T-helper 1 cell treated with Interleukin-12 subunit alpha and Interleukin-12 subunit beta and Interleukin-4 antibody, amounts not matched to agents 30 ng/mL and 1 ng/mL, for 36 hours (primary cell): ENCODE measurements at regions not wholly inside any gene's neighbourhood (a gene's known extent, or its start where the extent isn't known, plus 50 kb on each side); places are given as distances from the start of the nearest gene placed in this dataset.
"Not testable (repeated sequence)": the region's sequence is repeated elsewhere in the genome, so short reads cannot be mapped to it uniquely, and the experiment has no call there.

Experiments used
- intact Hi-C: fragments of 100-400 bp; cut with micrococcal nuclease; formaldehyde crosslinking; loops from one replicate; pipeline ENCODE4 v1.15.1; 2024

DNA sequence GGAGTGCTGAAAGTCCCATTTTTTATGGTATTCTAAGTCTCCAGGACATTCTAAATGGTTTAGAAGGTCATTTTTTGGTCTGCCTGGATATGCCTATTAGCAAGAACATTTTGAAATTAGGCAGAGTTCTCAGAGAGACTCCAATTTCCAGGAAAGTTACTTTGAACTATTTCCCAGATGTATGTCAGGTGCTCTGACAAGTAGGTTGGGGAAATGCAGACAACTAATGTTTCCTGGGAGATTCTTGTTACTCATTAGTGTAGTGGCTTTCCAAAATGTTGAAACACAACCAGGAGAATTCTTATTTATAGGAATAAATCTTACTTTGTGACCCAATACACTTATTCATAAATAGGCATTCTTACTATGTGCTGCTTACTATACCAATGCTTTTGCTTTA is 268.4 kb downstream of the ZNF37A start:
- intact Hi-C loops: not testable (repeated sequence)

- intact Hi-C loops: not testable (repeated sequence)
Measured at GRCh38 chr10:38364073-38364472, 269.9 kb downstream of the ZNF37A start.

GRCh38 chr10:38365917-38366316 is 271.8 kb downstream of the ZNF37A start:
- intact Hi-C loops: loop anchor here (2.0 kb wide), 2 partner anchors 389 to 1477 kb away; partner anchors contain the start of gene ZNF25

GRCh38 chr10:38383800-38384199 is 289.7 kb downstream of the ZNF37A start:
- intact Hi-C loops: not testable (repeated sequence)

GRCh38 chr10:38386869-38387268 is 292.7 kb downstream of the ZNF37A start:
- intact Hi-C loops: not testable (repeated sequence)

DNA sequence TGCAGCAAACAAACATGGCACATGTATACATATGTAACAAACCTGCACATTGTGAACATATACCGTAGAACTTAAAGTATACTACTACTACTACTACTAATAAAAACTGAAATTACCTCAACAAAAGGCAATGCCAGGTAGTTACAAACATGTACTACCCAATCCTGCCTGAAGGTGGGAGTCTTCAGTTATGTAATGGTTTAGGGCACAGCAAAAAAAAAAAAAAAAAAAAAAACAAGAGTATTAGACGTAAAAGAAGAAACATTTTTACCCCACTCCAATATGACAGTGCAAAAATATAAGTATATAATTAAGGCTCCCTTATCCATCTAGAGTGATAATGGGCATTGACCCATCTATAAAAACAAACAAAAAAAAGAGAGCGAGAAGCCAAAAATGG is 296.6 kb downstream of the ZNF37A start:
- intact Hi-C loops: not testable (repeated sequence)

DNA sequence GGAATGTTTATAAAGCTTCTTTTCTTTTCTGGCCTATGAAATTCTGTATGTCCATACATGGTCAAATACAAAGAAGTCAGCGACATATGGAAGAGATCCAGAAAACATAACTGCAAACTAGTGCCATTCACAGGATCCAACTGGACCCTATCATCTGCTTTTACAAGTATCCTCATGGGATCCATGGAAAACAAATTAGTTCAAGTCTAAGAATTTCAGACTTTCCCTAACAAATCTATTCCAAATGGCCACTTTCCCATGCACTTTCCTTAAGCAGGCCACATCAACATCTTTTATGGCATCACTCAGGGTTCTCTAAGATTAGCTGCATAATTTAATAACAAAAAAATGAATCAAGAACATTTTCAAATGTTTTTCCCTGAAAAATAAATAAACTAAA is 301.3 kb downstream of the ZNF37A start:
- intact Hi-C loops: not testable (repeated sequence)

GRCh38 chr10:38396178-38396954 is 302.2 kb downstream of the ZNF37A start:
- intact Hi-C loops: not testable (repeated sequence)

GRCh38 chr10:38401565-38401964 is 307.4 kb downstream of the ZNF37A start:
- intact Hi-C loops: not testable (repeated sequence)

GRCh38 chr10:38402442-38403346 is 308.6 kb downstream of the ZNF37A start:
- intact Hi-C loops: loop anchor here (1.0 to 2.0 kb wide), 5 partner anchors 46 to 544 kb away; partner anchors contain the start of genes ZNF25, ZNF33A and ZNF37A

DNA sequence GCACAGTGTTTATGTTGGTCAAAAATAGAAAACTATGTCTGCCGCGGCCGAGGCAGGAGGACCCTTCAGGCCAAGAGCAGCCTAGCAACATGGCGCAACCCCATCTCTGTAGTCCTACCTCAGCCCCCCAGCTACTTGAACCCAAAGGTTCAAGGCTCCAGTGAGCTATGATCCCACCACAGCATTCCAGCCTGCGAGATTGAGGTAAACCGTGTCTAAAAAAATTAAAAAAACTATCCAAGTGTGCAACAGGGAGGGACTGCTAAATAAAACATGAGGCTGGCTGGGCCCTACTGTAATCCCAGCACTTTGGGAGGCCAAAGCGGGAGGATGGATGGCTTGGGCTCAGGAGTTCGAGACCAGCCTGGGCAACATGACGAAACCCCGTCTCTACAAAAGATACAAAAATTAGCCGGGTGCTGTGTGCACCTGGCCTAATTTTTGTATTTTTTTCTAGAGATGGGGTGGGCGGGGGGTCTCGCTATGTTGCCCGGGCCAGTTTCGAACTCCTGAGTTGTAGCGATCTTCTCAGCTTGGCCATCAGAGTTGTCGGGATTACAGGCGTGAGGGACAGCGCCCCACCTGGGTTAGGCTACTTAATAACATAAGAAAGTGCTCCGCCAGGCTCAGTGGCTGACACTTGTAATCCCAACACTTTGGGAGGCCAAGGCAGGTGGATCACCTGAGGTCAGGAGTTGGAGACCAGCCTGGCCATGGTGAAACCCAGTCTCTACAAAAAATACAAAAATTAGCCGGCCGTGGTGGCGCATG is 309.4 kb downstream of the ZNF37A start:
- intact Hi-C loops: loop anchor here (1.0 to 2.0 kb wide), 2 partner anchors 47 to 309 kb away; partner anchors contain the start of gene ZNF37A

DNA sequence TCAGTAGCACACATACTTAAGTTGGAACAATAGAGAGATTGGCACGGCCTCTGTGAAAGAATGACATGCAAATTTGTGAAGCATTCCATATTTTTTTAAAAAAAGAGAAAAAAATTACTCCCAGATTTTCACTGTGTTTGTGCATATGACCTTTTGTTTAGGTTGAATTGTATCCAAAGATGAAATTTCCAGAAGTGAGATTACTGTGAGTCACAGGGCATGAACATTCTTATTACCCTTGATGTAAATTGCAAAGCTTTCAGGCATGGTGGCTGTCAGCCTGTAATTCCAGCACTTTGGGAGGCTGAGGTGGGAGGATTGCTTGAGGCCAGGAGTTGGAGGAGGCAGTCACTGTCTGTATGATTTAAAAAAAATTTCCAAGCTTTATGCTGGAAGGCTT is 329.5 kb downstream of the ZNF37A start:
- intact Hi-C loops: not testable (repeated sequence)

DNA sequence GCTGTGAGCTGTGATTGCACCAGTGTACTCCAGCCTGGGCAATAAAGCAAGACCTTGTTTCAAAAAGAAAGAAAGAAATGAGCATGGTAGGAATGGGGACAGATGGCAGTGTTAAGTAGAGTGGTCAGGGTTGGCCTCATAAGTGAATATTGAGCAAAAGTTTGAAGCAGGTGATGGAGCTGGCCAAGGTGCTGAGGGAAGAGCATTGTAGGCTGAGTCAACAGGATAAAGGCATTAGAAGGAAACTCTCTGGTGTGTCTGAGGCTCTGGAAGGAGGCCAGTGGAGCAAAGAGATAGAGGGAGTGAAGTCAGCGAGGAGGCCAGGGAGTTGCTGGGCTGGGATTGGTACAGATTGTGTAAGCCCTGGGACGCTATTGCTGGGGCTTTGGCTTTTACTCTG is 336.1 kb downstream of the ZNF37A start:
- intact Hi-C loops: not testable (repeated sequence)

- intact Hi-C loops: not testable (repeated sequence)
Measured at GRCh38 chr10:38437359-38437758, 343.2 kb downstream of the ZNF37A start.

- intact Hi-C loops: not testable (repeated sequence)
Measured at GRCh38 chr10:38448614-38449355, 354.6 kb downstream of the ZNF37A start.

DNA sequence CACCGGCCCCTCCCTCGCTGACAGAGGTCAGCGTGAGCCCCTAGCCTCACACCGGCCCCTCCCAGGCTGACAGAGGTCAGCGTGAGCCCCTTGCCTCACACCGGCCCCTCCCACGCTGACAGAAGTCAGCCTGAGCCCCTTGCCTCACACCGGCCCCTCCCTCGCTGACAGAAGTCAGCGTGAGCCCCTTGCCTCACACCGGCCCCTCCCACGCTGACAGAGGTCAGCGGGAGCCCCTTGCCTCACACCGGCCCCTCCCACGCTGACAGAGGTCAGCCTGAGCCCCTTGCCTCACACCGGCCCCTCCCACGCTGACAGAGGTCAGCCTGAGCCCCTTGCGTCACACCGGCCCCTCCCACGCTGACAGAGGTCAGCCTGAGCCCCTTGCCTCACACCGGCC is 355.5 kb downstream of the ZNF37A start:
- intact Hi-C loops: not testable (repeated sequence)

DNA sequence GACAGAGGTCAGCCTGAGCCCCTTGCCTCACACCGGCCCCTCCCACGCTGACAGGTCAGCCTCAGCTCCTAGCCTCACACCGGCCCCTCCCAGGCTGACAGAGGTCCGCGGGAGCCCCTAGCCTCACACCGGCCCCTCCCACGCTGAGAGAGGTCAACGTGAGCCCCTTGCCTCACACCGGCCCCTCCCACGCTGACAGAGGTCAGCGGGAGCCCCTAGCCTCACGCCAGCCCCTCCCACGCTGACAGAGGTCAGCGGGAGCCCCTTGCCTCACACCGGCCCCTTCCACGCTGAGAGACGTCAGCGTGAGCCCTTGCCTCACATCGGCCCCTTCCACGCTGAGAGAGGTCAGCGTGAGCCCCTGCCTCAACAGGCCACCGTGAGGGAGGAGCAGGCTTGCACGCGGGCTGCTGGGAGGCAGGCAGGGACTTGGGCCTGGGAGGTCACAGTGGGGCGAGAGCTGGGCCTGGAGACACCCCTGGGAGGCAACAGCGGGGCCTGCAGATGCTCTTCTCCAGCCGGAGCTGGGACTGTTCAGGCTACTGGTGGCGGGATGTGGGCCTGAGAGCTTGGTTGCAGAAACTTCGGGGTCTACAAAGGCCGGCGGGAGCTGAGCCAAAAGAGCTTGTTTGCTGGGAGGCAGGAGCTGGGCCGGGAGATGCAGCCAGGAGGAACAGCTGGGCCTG is 356.4 kb downstream of the ZNF37A start:
- intact Hi-C loops: not testable (repeated sequence)

DNA sequence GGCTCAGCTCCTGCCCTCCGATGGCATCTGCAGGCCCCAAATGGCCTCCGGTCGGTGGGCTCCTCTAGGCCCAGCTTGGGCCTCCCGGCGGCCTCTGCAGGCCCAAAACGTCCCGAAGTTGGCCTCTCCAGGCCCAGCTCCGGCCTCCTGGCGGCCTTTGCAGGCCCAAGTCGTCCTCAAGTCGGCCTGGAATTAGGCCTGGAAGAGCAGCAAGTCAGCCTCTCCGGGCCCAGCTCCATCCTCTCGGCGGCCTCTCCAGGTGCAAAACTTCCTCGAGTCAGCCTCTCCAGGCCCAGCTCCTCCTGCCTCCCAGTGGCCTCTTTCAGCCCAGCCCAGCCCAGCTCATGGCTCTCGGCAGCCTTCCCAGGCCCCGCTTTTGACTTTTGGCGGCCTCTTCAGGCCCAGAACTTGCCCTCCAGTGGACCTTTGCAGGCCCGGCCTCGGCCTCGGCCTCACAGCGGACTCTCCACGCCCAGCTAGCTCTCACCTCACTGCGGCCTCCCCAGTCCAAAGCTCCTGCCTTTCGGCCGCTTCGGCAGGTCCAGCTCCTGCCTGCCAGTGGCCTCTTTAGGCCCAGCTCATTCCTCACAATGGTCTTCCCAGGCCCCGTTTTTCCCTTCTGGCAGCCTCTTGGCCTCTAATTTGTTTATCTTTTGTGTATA is 357.3 kb downstream of the ZNF37A start:
- intact Hi-C loops: not testable (repeated sequence)
